ENCODE measurements at regions not wholly inside any gene's neighbourhood (a gene's known extent, or its start where the extent isn't known, plus 50 kb on each side); places are given as distances from the start of the nearest gene placed in this dataset.
"Not testable (repeated sequence)": the region's sequence is repeated elsewhere in the genome, so short reads cannot be mapped to it uniquely, and the experiment has no call there.

- TF ChIP-seq POU2F2 (IDR thresholded peaks at IDR 0.05; ENCODE audit: low read depth, low read length): no peak
- TF ChIP-seq SPI1 (IDR thresholded peaks at IDR 0.05; ENCODE audit: low read depth, low read length): no peak
- TF ChIP-seq TAF1 (IDR thresholded peaks at IDR 0.05; ENCODE audit: low read depth, low read length): no peak
- TF ChIP-seq PAX5 (IDR thresholded peaks at IDR 0.05; ENCODE audit: insufficient read depth, low read length, severe bottlenecking): no peak
- no peak for TF ChIP-seq POLR2A (IDR thresholded peaks at IDR 0.05; ENCODE audit: low read depth, low read length)
- no peak for TF ChIP-seq POLR2AphosphoS5 (IDR thresholded peaks at IDR 0.05; ENCODE audit: low read depth, low read length)
- DNase-seq (ENCODE audit: insufficient read length, low spot score): no peak
- FAIRE-seq: no peak
Measured at GRCh38 chr2:129484999-129485897, 494.2 kb upstream of the RAB6C start.

- DNase-seq (ENCODE audit: insufficient read length, low spot score) (no peak), FAIRE-seq (no peak)
- no peak for TF ChIP-seq SPI1 (IDR thresholded peaks at IDR 0.05; ENCODE audit: low read depth, low read length)
- TF ChIP-seq POLR2AphosphoS5 (IDR thresholded peaks at IDR 0.05; ENCODE audit: low read depth, low read length): no peak
- no peak for TF ChIP-seq POLR2A (IDR thresholded peaks at IDR 0.05; ENCODE audit: low read depth, low read length)
- TF ChIP-seq PAX5 (IDR thresholded peaks at IDR 0.05; ENCODE audit: insufficient read depth, low read length, severe bottlenecking): no peak
- TF ChIP-seq TAF1 (IDR thresholded peaks at IDR 0.05; ENCODE audit: low read depth, low read length): no peak
- no peak for TF ChIP-seq POU2F2 (IDR thresholded peaks at IDR 0.05; ENCODE audit: low read depth, low read length)
Measured at GRCh38 chr2:129488376-129488775, 491.1 kb upstream of the RAB6C start.

- TF ChIP-seq POU2F2 (IDR thresholded peaks at IDR 0.05; ENCODE audit: low read depth, low read length) (no peak), SPI1 (IDR thresholded peaks at IDR 0.05; ENCODE audit: low read depth, low read length) (no peak), PAX5 (IDR thresholded peaks at IDR 0.05; ENCODE audit: insufficient read depth, low read length, severe bottlenecking) (no peak), TAF1 (IDR thresholded peaks at IDR 0.05; ENCODE audit: low read depth, low read length) (no peak), POLR2A (IDR thresholded peaks at IDR 0.05; ENCODE audit: low read depth, low read length) (no peak), POLR2AphosphoS5 (IDR thresholded peaks at IDR 0.05; ENCODE audit: low read depth, low read length) (no peak)
- no peak for FAIRE-seq
- no peak for DNase-seq (ENCODE audit: insufficient read length, low spot score)
Measured at GRCh38 chr2:129490641-129491040, 488.8 kb upstream of the RAB6C start.

DNA sequence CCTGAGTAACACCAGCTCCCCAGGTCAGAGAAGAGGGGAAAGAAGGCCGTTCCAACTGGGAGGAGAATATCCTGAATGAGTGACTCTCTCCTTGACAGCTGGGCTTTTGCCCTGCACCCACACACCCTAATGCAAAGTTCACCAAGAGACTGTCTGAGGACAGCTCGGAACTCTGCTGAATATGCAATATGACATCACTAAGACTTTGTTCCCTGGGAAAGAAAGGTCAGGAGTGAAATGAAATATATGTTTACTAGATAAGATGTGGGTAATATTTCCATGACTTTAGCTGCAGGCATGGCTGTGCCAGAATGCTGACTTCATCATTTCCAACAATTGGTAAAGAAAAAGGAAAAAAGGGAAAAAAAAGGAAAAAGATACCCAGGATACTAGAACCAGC, 488.2 kb upstream of the RAB6C start:
- DNase-seq (ENCODE audit: insufficient read length, low spot score): no peak
- FAIRE-seq: no peak
- TF ChIP-seq POLR2A (IDR thresholded peaks at IDR 0.05; ENCODE audit: low read depth, low read length) (no peak), TAF1 (IDR thresholded peaks at IDR 0.05; ENCODE audit: low read depth, low read length) (no peak), SPI1 (IDR thresholded peaks at IDR 0.05; ENCODE audit: low read depth, low read length) (no peak), POLR2AphosphoS5 (IDR thresholded peaks at IDR 0.05; ENCODE audit: low read depth, low read length) (no peak), PAX5 (IDR thresholded peaks at IDR 0.05; ENCODE audit: insufficient read depth, low read length, severe bottlenecking) (no peak), POU2F2 (IDR thresholded peaks at IDR 0.05; ENCODE audit: low read depth, low read length) (no peak)

DNA sequence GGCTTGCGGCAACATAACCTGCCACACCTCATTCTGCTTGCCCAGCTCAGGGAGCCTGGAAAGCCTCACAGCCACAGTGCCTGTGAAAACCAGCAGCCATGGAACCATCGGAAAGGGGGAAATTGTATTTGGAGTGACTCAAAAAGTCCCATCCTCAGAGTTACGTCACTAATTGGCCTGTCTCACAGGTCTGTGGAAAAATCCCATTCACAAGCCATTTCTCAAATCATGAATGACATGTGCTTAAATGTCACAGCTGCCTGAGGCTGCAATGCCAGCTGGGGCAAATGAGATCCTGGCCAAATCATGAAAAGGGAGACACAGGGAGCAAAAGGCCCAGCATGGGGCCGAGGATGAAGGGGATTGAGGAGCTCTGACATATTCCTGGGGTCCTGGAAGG, 486.9 kb upstream of the RAB6C start:
- TF ChIP-seq PAX5 (IDR thresholded peaks at IDR 0.05; ENCODE audit: insufficient read depth, low read length, severe bottlenecking): no peak
- TF ChIP-seq POU2F2 (IDR thresholded peaks at IDR 0.05; ENCODE audit: low read depth, low read length): no peak
- TF ChIP-seq POLR2AphosphoS5 (IDR thresholded peaks at IDR 0.05; ENCODE audit: low read depth, low read length): no peak
- TF ChIP-seq SPI1 (IDR thresholded peaks at IDR 0.05; ENCODE audit: low read depth, low read length): no peak
- TF ChIP-seq POLR2A (IDR thresholded peaks at IDR 0.05; ENCODE audit: low read depth, low read length): no peak
- TF ChIP-seq TAF1 (IDR thresholded peaks at IDR 0.05; ENCODE audit: low read depth, low read length): no peak
- FAIRE-seq: no peak
- DNase-seq (ENCODE audit: insufficient read length, low spot score): no peak

- no peak for TF ChIP-seq SPI1 (IDR thresholded peaks at IDR 0.05; ENCODE audit: low read depth, low read length)
- TF ChIP-seq PAX5 (IDR thresholded peaks at IDR 0.05; ENCODE audit: insufficient read depth, low read length, severe bottlenecking): no peak
- TF ChIP-seq TAF1 (IDR thresholded peaks at IDR 0.05; ENCODE audit: low read depth, low read length): no peak
- TF ChIP-seq POLR2A (IDR thresholded peaks at IDR 0.05; ENCODE audit: low read depth, low read length): no peak
- DNase-seq (ENCODE audit: insufficient read length, low spot score): no peak
- FAIRE-seq: no peak
Measured at GRCh38 chr2:129499747-129500146, 479.7 kb upstream of the RAB6C start.

- FAIRE-seq (no peak), DNase-seq (ENCODE audit: insufficient read length, low spot score) (no peak)
- TF ChIP-seq SPI1 (IDR thresholded peaks at IDR 0.05; ENCODE audit: low read depth, low read length) (no peak), TAF1 (IDR thresholded peaks at IDR 0.05; ENCODE audit: low read depth, low read length) (no peak), PAX5 (IDR thresholded peaks at IDR 0.05; ENCODE audit: insufficient read depth, low read length, severe bottlenecking) (no peak), POLR2AphosphoS5 (IDR thresholded peaks at IDR 0.05; ENCODE audit: low read depth, low read length) (no peak), POLR2A (IDR thresholded peaks at IDR 0.05; ENCODE audit: low read depth, low read length) (no peak), POU2F2 (IDR thresholded peaks at IDR 0.05; ENCODE audit: low read depth, low read length) (no peak)
Measured at GRCh38 chr2:129502781-129503180, 476.7 kb upstream of the RAB6C start.

- FAIRE-seq: no peak
- TF ChIP-seq SPI1 (IDR thresholded peaks at IDR 0.05; ENCODE audit: low read depth, low read length) (no peak), PAX5 (IDR thresholded peaks at IDR 0.05; ENCODE audit: insufficient read depth, low read length, severe bottlenecking) (no peak), TAF1 (IDR thresholded peaks at IDR 0.05; ENCODE audit: low read depth, low read length) (no peak), POLR2AphosphoS5 (IDR thresholded peaks at IDR 0.05; ENCODE audit: low read depth, low read length) (no peak), POLR2A (IDR thresholded peaks at IDR 0.05; ENCODE audit: low read depth, low read length) (no peak), POU2F2 (IDR thresholded peaks at IDR 0.05; ENCODE audit: low read depth, low read length) (no peak)
Measured at GRCh38 chr2:129504646-129505045, 474.8 kb upstream of the RAB6C start.

DNA sequence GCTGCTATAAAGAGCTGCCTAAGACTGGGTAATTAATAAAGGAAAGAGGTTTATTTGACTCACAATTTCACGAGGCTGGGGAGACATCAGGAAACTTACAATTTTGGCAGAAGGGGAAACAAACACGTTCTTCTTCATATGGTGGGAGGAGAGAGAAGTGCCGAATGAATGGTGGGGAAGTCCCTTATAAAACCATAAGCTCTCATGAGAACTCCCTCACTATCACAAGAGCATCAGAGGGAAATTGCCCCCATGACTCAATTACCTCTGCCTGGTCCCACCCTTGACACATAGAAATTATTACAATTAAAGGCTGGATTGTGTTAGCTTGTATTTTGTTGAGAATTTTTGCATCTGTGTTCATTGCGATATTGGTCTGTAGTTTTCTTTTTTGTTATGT, 460.5 kb upstream of the RAB6C start:
- TF ChIP-seq POLR2AphosphoS5 (IDR thresholded peaks at IDR 0.05; ENCODE audit: low read depth, low read length): no peak
- TF ChIP-seq PAX5 (IDR thresholded peaks at IDR 0.05; ENCODE audit: insufficient read depth, low read length, severe bottlenecking): no peak
- no peak for TF ChIP-seq TAF1 (IDR thresholded peaks at IDR 0.05; ENCODE audit: low read depth, low read length)
- TF ChIP-seq POLR2A (IDR thresholded peaks at IDR 0.05; ENCODE audit: low read depth, low read length): no peak
- TF ChIP-seq SPI1 (IDR thresholded peaks at IDR 0.05; ENCODE audit: low read depth, low read length): no peak
- TF ChIP-seq POU2F2 (IDR thresholded peaks at IDR 0.05; ENCODE audit: low read depth, low read length): no peak
- FAIRE-seq (no peak), DNase-seq (ENCODE audit: insufficient read length, low spot score) (no peak)

More at GRCh38 chr2:129504646-129505045, 474.8 kb upstream of the RAB6C start:
- DNase-seq (ENCODE audit: insufficient read length, low spot score): no peak

GRCh38 chr2:129532158-129532557, 447.3 kb upstream of the RAB6C start:
- FAIRE-seq; DNase-seq (ENCODE audit: insufficient read length, low spot score): not testable (repeated sequence)
